K562 (cell line): ENCODE measurements at regions not wholly inside any gene's neighbourhood (a gene's known extent, or its start where the extent isn't known, plus 50 kb on each side); places are given as distances from the start of the nearest gene placed in this dataset.

Experiments
- ATAC-seq: fragments of 200-7000 bp; cut with Tn5 transposase; 3 replicates; pipeline ENCODE4 v1.9.1; 2020; ENCODE audit warnings: moderate library complexity
- BruUV-seq: library from RNA; stranded (reverse); fragments of 400-500 nt; replicated peaks from 2 replicates; lab custom pipeline; 2021; lab: Mats Ljungman, UMichigan
- CTCF ChIA-PET: fragments of 300-600 bp; formaldehyde crosslinking; extraction: SDS; loops from one replicate; lab custom pipeline; 2021; ENCODE audit warnings: low intra/inter-chr PET ratio; lab: Yijun Ruan, JAX
- POLR2A ChIA-PET: fragments of 300-600, 350-650 bp; sonication (Branson Sonifier 250); formaldehyde crosslinking; extraction: SDS; loops from one replicate; lab custom pipeline; 2021; ENCODE audit warnings: antibody characterized with exemption, inconsistent platforms; lab: Yijun Ruan, JAX
- DNase-seq, 4 experiments: peaks; one replicate each; pipeline versions ENCODE4 v3.0.0 to v3.0.0-alpha.2; 2011 to 2018; ENCODE audit warnings: low spot score in 3 of 4, mixed read lengths in 3 of 4; ENCODE audit errors: extremely low read depth in 1 of 4
- FAIRE-seq: peaks from 2 replicates; lab custom pipeline; 2011; peaks lifted over from hg19 to GRCh38; lab: Jason Lieb, UNC
- H2AFZ ChIP-seq: 2 replicates; pipeline ENCODE4 v1.6.0; 2011; ENCODE audit warnings: low read depth, low read length, control low read depth, inconsistent platforms
- H3K27ac ChIP-seq: fragments of 200-600 bp; 3 replicates; pipeline ENCODE4 v1.8.0; 2011; ENCODE audit warnings: low read depth, mild to moderate bottlenecking, control low read depth, inconsistent platforms, low read length, moderate library complexity, mixed read lengths; ENCODE audit errors: extremely low read depth
- H3K27me3 ChIP-seq, 2 experiments: fragments of 300-600 bp in 1 of 2; 2 replicates in 1 of 2; 3 replicates in 1 of 2; pipeline versions ENCODE4 v1.6.0 to v1.8.0; 2011; ENCODE audit warnings: inconsistent platforms in 2 of 2, low read length in 2 of 2, mild to moderate bottlenecking in 1 of 2, mixed read lengths in 1 of 2, moderate library complexity in 1 of 2; ENCODE audit not compliant: control insufficient read depth in 2 of 2, insufficient read depth in 2 of 2
- H3K36me3 ChIP-seq: fragments of 300-600 bp; 3 replicates; pipeline ENCODE4 v1.8.0; 2011; ENCODE audit warnings: mild to moderate bottlenecking, low read length, inconsistent platforms; ENCODE audit not compliant: control insufficient read depth, insufficient read depth
- H3K4me1 ChIP-seq, 2 experiments: fragments of 200-600 bp in 1 of 2; replicated peaks in 1 of 2; 2 replicates in 1 of 2; 3 replicates in 1 of 2; pipeline versions ENCODE4 v1.5.1 to v1.8.0; 2011; ENCODE audit warnings: inconsistent platforms in 2 of 2, low read length in 2 of 2, mild to moderate bottlenecking in 1 of 2, mixed read lengths in 1 of 2, moderate library complexity in 1 of 2; ENCODE audit not compliant: control insufficient read depth in 2 of 2, insufficient read depth in 2 of 2
- H3K4me2 ChIP-seq: 2 replicates; pipeline ENCODE4 v1.6.1; 2011; ENCODE audit warnings: low read length, control low read depth, inconsistent platforms, mixed read lengths; ENCODE audit not compliant: insufficient read depth
- H3K4me3 ChIP-seq: fragments of 200-600 bp; sonication (generic), shearing (Covaris generic); 2 replicates; pipeline ENCODE4 v1.5.1; 2016; ENCODE audit warnings: control low read depth, inconsistent platforms
- H3K79me2 ChIP-seq: fragments of 200-600 bp; 3 replicates; pipeline ENCODE4 v1.8.0; 2011; ENCODE audit warnings: low read length, inconsistent platforms; ENCODE audit not compliant: control insufficient read depth, insufficient read depth
- H3K9ac ChIP-seq, 2 experiments: 2 replicates each; pipeline versions ENCODE4 v1.6.0 to v1.6.1; 2011; ENCODE audit warnings: low read depth in 2 of 2, low read length in 2 of 2, control low read depth in 1 of 2, inconsistent platforms in 1 of 2, mild to moderate bottlenecking in 1 of 2, mixed read lengths in 1 of 2; ENCODE audit not compliant: insufficient read depth in 1 of 2
- H3K9me1 ChIP-seq: one replicate; pipeline ENCODE4 v1.6.0; 2011; ENCODE audit warnings: inconsistent platforms, mild to moderate bottlenecking, low read length, moderate library complexity; ENCODE audit not compliant: control insufficient read depth, insufficient read depth
- H3K9me3 ChIP-seq: replicated peaks from 2 replicates; pipeline ENCODE4 v1.5.1; 2011; ENCODE audit warnings: low read depth, low read length, inconsistent platforms; ENCODE audit not compliant: control insufficient read depth, insufficient read depth
- H4K20me1 ChIP-seq: replicated peaks from 2 replicates; pipeline ENCODE4 v1.6.1; 2011; ENCODE audit warnings: low read length, inconsistent platforms, mixed read lengths; ENCODE audit not compliant: control insufficient read depth, insufficient read depth
- BRF2 ChIP-seq: IDR thresholded peaks from 3 replicates; pipeline ENCODE4 v1.6.1; 2011; ENCODE audit warnings: borderline replicate concordance, mild to moderate bottlenecking; ENCODE audit not compliant: insufficient read length, insufficient read depth
- DNMT1 ChIP-seq: fragments of 450-650 bp; IDR thresholded peaks from 2 replicates; pipeline ENCODE4 v1.6.1; 2016; ENCODE audit warnings: antibody characterized with exemption, mild to moderate bottlenecking
- KAT7 ChIP-seq: sonication (generic); formaldehyde crosslinking; IDR thresholded peaks from 2 replicates; pipeline ENCODE4 v1.8.0; 2022; ENCODE audit warnings: missing genetic modification reagents, mild to moderate bottlenecking, borderline replicate concordance
- KLF16 ChIP-seq: IDR thresholded peaks from 2 replicates; pipeline ENCODE4 v1.6.1; 2016; ENCODE audit warnings: antibody characterized with exemption
- MCM2 ChIP-seq: fragments of 450-650 bp; IDR thresholded peaks from 2 replicates; pipeline ENCODE4 v1.6.1; 2017; ENCODE audit warnings: low read depth, mild to moderate bottlenecking
- MXI1 ChIP-seq: IDR thresholded peaks from 2 replicates; pipeline ENCODE4 v1.6.1; 2011; ENCODE audit warnings: low read depth, mild to moderate bottlenecking, improper control_type of control experiment, low read length
- NR1H2 ChIP-seq: sonication (generic); formaldehyde crosslinking; IDR thresholded peaks from 2 replicates; pipeline ENCODE4 v1.4.0; 2020; ENCODE audit warnings: mild to moderate bottlenecking, missing genetic modification reagents
- PREB ChIP-seq: sonication (generic); formaldehyde crosslinking; IDR thresholded peaks from 2 replicates; pipeline ENCODE4 v1.8.1; 2023; ENCODE audit warnings: mild to moderate bottlenecking, missing genetic modification reagents
- RFX5 ChIP-seq: IDR thresholded peaks from 2 replicates; pipeline ENCODE4 v1.6.1; 2011; ENCODE audit warnings: low read depth, mild to moderate bottlenecking, improper control_type of control experiment, low read length
- SMAD1 ChIP-seq: fragments of 150-350 bp; IDR thresholded peaks from 2 replicates; pipeline ENCODE4 v1.6.1; 2014; ENCODE audit warnings: low read length, low read depth; ENCODE audit not compliant: partially characterized antibody
- TARDBP ChIP-seq: fragments of 450-650 bp; IDR thresholded peaks from 2 replicates; pipeline ENCODE4 v1.6.1; 2016
- ZBTB9 ChIP-seq: fragments of 450-650 bp; formaldehyde crosslinking; IDR thresholded peaks from 2 replicates; pipeline ENCODE4 v1.4.0; 2020; ENCODE audit warnings: mild to moderate bottlenecking, moderate library complexity
- ZMIZ1 ChIP-seq, 2 experiments: fragments of 150-350 bp in 1 of 2; IDR thresholded peaks; 2 replicates each; pipeline ENCODE4 v1.6.1; 2012 to 2016; ENCODE audit warnings: low read depth in 2 of 2, low read length in 2 of 2, mild to moderate bottlenecking in 1 of 2, moderate library complexity in 1 of 2
- ZNF57 ChIP-seq: fragments of 450-650 bp; formaldehyde crosslinking; IDR thresholded peaks from 2 replicates; pipeline ENCODE4 v1.4.0; 2020; ENCODE audit warnings: mild to moderate bottlenecking, moderate library complexity
- ZNF655 ChIP-seq: fragments of 250-450 bp; sonication (Bioruptor Pico); IDR thresholded peaks from 2 replicates; pipeline ENCODE4 v1.5.0; 2021
- ZNF75A ChIP-seq: fragments of 450-650 bp; formaldehyde crosslinking; IDR thresholded peaks from 2 replicates; pipeline ENCODE4 v1.4.0; 2020; ENCODE audit warnings: mild to moderate bottlenecking
- WGBS: fragments of 100-300 bp; shearing (Covaris generic); methylation state at CpG from one replicate; pipeline ENCODE4 v1.1.6; 2016; ENCODE audit warnings: low coverage, mixed read lengths; ENCODE audit not compliant: insufficient coverage; ENCODE audit errors: missing lambda C conversion rate; 5-methylcytosine and 5-hydroxymethylcytosine counted together
- in situ Hi-C: fragments of 300-500 bp; cut with MboI; formaldehyde crosslinking; loops from 4 replicates; pipeline ENCODE4 v1.15.0; 2018; ENCODE audit warnings: inconsistent platforms, mixed read lengths
- intact Hi-C: fragments of 100-400 bp; cut with micrococcal nuclease; formaldehyde crosslinking; loops from 2 replicates; pipeline ENCODE4 v1.14.2; 2022

- no TSS peak for BruUV-seq
- no peak overlapping the region for H3K27ac ChIP-seq
- peaks cover 2% of the 10 kb centered on the region for H3K9me1 ChIP-seq
- H3K4me1 ChIP-seq, result peaks cover 4% of the 10 kb centered on the region in 2 experiments; a peak in 3 of 5 replicates
- in situ Hi-C loops (no loop called here), intact Hi-C loops (no loop called here)
- H3K9ac ChIP-seq, result no peak overlapping the region
- WGBS, result 16% methylated on average over 3 of the region's 3 CpGs
- H3K9me3 ChIP-seq, result no peaks in the 10 kb centered on the region
- ChIA-PET POLR2A (no interaction called here), CTCF (no interaction called here)
- FAIRE-seq (no peak), DNase-seq (no peak), ATAC-seq (no peak)
- peaks cover 6% of the 10 kb centered on the region for H4K20me1 ChIP-seq
- no peak overlapping the region for H3K4me3 ChIP-seq
- H2AFZ ChIP-seq, result no peak overlapping the region
- H3K79me2 ChIP-seq, result no peaks in the 10 kb centered on the region
- no peak for TF ChIP-seq BRF2
- no peak for TF ChIP-seq ZMIZ1 (IDR thresholded peaks at IDR 0.05; ENCODE audit: low read depth in 2 of 2, low read length in 2 of 2)
- no peak for TF ChIP-seq MCM2
- no peak for TF ChIP-seq KLF16
- TF ChIP-seq ZNF655, result no peak
- no peak for TF ChIP-seq PREB (CRISPR knock-in tag)
- no peak for TF ChIP-seq MXI1
- TF ChIP-seq KAT7 (CRISPR knock-in tag), result no peak
- no peak for TF ChIP-seq RFX5
- no peak for TF ChIP-seq SMAD1
- TF ChIP-seq NR1H2 (CRISPR knock-in tag), result no peak
- TF ChIP-seq ZBTB9 (CRISPR knock-in tag), result no peak
- TF ChIP-seq DNMT1, result no peak
- TF ChIP-seq TARDBP, result no peak
- no peak for TF ChIP-seq ZNF57 (CRISPR knock-in tag)
- TF ChIP-seq ZNF75A (CRISPR knock-in tag), result no peak
- H3K4me2 ChIP-seq, result no peak overlapping the region
- H3K36me3 ChIP-seq, result no peaks in the 10 kb centered on the region
- H3K27me3 ChIP-seq, result peaks cover 40 to 43% of the 10 kb centered on the region in 2 experiments
Observed at GRCh38 chr6:3631186-3631585, 120.3 kb downstream of the PXDC1 start.
